GM12891 (cell line): ENCODE measurements at regions not wholly inside any gene's neighbourhood (a gene's known extent, or its start where the extent isn't known, plus 50 kb on each side); places are given as distances from the start of the nearest gene placed in this dataset.

Experiments
- DNase-seq: peaks from one replicate; pipeline ENCODE4 v3.0.0; 2011; ENCODE audit warnings: low spot score; ENCODE audit not compliant: insufficient read length
- FAIRE-seq: peaks from 2 replicates; lab custom pipeline; 2011; peaks lifted over from hg19 to GRCh38; lab: Jason Lieb, UNC
- PAX5 ChIP-seq: IDR thresholded peaks from 2 replicates; pipeline ENCODE4 v1.6.1; 2011; ENCODE audit warnings: low read length, moderate library complexity, mild to moderate bottlenecking; ENCODE audit not compliant: insufficient read depth, severe bottlenecking
- POLR2A ChIP-seq: IDR thresholded peaks from 2 replicates; pipeline ENCODE4 v1.6.1; 2011; ENCODE audit warnings: low read depth, low read length, control low read depth
- POLR2AphosphoS5 ChIP-seq: IDR thresholded peaks from 2 replicates; pipeline ENCODE4 v1.6.1; 2011; ENCODE audit warnings: low read depth, low read length, control low read depth
- POU2F2 ChIP-seq: IDR thresholded peaks from 2 replicates; pipeline ENCODE4 v1.6.1; 2011; ENCODE audit warnings: low read depth, mild to moderate bottlenecking, control low read depth, low read length, moderate library complexity
- SPI1 ChIP-seq: IDR thresholded peaks from 2 replicates; pipeline ENCODE4 v1.6.1; 2011; ENCODE audit warnings: low read depth, low read length, control low read depth
- TAF1 ChIP-seq: IDR thresholded peaks from 2 replicates; pipeline ENCODE4 v1.6.1; 2011; ENCODE audit warnings: low read depth, low read length, control low read depth

DNA sequence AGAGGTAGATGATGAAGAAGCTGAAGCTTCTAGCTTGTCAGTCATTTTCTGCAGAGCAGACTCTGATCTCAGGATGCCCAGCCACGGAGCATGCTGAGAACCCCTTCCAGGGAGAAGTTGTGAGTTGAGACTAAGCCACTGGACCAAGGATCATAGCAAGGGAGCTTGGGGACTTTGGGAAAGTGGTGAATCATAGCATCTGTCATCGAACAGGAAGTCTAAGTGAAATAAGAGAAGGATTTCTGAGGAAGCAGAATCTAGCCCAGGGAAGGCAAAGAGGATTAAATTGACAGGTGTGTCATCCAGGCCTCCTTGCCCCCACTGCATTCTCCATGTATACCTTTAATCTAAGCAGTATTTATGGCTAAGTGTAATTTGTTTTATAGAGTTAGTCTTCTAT lies 71.8 kb upstream of the TMEM108 start:
- FAIRE-seq = no peak

DNA sequence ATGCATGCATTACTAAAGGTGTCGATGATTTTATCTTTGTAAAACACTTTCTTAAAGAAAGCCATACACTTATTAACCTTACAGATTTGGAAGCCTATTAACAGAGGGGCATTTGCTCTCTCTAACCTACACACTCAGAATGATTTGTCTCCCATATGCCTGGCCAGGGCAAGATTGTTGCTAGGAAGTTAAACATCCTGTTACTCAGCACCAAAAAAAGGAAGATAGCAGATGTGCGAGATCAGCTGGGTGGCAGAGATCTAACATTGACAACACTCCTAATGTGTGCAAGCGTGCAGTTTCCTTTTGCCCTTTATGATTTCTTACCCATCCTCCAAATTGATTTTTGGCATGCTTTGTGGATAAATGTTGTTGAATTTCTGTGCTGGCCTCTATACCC lies 73.9 kb upstream of the TMEM108 start:
- DNase-seq = no peak
- FAIRE-seq = no peak
- no peak for TF ChIP-seq TAF1

More for the DNA sequence above, 71.8 kb upstream of the TMEM108 start:
- no peak for TF ChIP-seq SPI1
- TF ChIP-seq POLR2AphosphoS5 = no peak
- no peak for TF ChIP-seq PAX5
- TF ChIP-seq POLR2A = no peak
- TF ChIP-seq TAF1 = no peak
- TF ChIP-seq POU2F2 = no peak
- no peak for DNase-seq

DNA sequence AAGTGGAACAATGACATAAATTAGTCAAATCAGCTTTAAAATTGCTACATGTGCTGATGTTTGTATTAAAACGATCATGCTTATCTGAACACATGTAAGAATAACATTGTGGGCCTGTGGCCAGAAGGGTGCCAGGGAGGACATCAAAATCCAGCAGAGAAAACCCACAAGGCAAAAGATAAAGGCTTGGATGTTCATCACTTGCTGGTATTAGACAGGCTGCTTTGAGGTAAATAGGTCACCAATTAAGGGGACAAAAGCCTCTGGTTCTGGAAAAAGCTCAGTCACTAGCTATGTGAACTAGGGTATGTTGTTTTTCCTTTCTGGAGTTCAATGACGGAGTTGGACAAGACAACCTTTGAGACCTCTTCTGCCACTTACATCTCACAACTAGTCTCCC lies 74.4 kb upstream of the TMEM108 start:
- TF ChIP-seq TAF1 (no peak), POLR2AphosphoS5 (no peak), PAX5 (no peak), SPI1 (no peak), POU2F2 (no peak), POLR2A (no peak)
- DNase-seq = no peak
- no peak for FAIRE-seq

DNA sequence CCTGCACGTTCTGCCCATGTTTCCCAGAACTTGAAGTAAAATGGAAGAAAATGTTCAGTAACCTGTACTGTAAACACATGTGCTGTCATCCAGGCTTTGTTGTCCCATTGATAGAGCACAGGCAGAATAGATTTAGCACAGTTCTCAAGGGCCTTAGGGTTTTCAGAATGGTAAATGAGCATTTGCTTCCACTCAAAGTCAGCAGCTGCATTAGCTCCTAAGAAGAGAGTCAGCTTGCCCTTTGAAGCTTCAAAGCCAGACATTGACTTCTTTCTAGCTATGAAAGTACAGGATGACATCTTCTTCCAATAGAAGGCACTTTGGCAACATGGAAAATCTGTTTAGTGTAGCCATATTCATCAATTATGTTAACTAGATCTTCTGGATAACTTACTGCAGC lies 76.2 kb upstream of the TMEM108 start:
- no peak for DNase-seq
- TF ChIP-seq TAF1 = no peak
- no peak for TF ChIP-seq POLR2A
- no peak for TF ChIP-seq POLR2AphosphoS5
- TF ChIP-seq POU2F2 = no peak
- no peak for TF ChIP-seq SPI1
- TF ChIP-seq PAX5 = no peak

DNA sequence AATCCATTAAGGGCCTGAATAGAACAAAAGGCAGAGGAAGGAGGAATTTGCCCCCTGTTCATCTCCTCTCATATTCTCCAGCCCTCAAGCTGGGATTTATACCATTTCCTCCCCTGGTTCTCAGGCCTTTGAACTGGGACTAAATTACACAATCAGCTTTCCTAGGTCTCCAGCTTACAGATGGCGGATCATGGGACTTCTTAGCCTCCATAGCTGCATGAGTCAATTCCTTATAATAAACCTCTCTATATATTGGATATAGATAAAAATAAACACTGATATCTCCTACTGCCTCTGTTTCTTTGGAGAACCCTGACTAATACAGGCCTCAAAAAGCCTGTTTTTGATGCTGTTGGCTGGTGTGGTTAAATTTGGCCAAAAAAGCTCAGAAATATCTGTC lies 84.5 kb upstream of the TMEM108 start:
- DNase-seq = no peak
- TF ChIP-seq POLR2A (no peak), PAX5 (no peak), TAF1 (no peak), POU2F2 (no peak), POLR2AphosphoS5 (no peak), SPI1 (no peak)
- FAIRE-seq = no peak

More for the DNA sequence above, 76.2 kb upstream of the TMEM108 start:
- no peak for FAIRE-seq

DNA sequence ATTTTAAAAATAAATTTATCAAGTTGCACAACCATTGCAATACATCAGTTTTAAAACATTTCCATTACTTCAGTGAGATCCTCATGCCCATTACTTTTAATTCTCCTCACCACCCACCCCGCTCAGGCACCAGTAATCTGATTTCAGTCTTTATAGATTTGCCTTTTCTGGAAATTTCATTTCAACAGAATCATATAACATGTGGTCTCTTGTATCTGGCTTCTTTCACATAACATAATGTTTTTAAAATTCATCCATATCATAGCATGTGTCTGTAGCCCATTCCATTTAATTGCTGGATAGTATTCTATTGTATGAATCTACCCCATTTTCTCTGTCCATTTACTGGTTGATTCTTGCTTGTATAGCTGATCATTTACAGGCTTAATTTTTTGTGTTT lies 110.3 kb upstream of the TMEM108 start:
- TF ChIP-seq TAF1 (no peak), POLR2A (no peak), SPI1 (no peak)
- DNase-seq (no peak), FAIRE-seq (no peak)

DNA sequence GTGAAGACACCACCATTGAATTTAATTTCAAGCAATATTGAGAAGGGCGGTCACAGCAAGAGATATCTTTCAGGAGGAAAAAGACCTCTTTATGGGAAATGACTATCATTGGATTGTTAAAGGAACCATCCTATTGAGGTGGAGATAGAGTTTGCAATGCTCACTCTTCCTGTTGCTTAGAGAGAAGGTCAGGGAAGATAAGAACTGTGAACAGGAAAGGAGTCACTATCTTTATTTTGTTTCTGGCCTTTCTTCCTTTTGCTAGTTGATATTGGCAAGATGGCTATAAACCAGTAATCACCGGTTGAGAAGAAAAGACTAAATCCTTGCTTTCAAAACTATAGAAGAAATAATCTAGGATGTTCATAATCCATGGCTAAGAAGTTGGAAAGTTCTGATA lies 112.1 kb upstream of the TMEM108 start:
- FAIRE-seq (no peak), DNase-seq (no peak)
- TF ChIP-seq TAF1 (no peak), POLR2AphosphoS5 (no peak), POU2F2 (no peak), SPI1 (no peak), PAX5 (no peak), POLR2A (no peak)

DNA sequence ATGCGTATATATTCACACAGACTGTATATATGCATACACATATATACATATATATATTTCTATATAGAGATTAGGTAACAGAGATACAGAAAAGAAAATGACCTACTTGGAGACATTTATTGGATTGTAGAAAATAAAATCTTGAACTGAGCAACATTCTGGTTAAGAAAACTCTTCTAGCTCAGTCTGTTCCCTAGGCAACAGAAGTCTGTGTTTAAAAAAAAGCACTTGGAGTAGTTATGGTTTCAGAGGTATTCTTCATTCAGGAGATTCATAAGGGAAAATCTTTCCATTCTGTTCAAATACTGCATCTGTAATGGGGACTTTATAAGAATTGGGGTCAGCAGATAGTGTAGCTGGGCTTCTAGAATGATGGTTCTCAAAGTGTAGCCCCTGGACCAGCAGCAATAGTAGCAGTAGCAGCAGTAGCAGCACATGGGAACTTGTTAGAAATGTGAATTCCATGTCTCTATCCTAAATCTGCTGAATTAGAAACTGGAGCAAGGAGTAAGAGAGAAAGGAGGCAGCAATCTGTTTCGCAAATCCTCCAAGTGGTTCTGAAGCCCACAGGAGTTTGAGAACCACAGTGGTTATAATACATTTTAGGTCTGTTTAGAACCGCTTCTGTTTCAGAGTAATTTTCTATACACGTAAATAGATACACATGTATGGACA lies 112.8 kb upstream of the TMEM108 start:
- DNase-seq (no peak), FAIRE-seq (no peak)
- TF ChIP-seq PAX5 = no peak
- no peak for TF ChIP-seq POU2F2
- no peak for TF ChIP-seq SPI1
- TF ChIP-seq POLR2A = no peak
- TF ChIP-seq TAF1 = no peak
- no peak for TF ChIP-seq POLR2AphosphoS5

DNA sequence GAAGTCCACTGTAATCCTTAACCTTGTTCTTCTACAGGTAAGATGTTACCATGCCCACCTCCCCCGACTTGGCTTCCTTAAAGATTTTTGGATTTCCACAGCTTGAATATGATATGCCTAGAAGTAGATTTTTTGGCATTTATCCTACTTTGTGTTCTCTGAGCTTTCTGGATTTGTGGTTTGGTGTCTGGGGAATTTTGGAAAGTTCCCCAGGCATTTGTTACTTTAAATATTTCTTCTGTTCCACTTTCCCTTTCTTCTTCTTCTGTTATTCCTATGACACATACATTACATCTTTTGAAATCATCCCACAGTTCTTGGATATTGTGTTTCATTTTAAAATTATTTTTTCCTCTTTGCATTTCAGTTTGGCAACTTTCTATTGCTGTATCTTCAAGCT lies 122.1 kb upstream of the TMEM108 start:
- TF ChIP-seq PAX5 = no peak
- TF ChIP-seq TAF1 = no peak
- no peak for TF ChIP-seq POLR2AphosphoS5
- no peak for TF ChIP-seq SPI1
- DNase-seq (no peak), FAIRE-seq (no peak)

DNA sequence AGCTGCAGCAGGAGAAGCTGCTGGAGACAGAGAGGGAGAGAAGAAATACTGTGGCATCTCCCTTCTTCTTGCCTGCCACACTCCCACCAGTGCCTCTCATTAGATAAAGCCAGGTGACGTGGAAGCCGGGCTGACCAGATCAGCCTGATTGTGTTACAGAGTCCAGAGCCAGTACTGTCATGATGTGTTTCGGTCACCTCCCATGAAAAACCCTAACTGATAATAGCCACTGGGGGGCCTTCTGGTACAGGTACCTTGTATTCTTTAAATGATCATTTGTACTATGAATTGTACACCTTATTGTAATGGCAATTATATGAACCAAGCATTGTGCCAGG lies 125.8 kb upstream of the TMEM108 start:
- FAIRE-seq (no peak), DNase-seq (no peak)

More for the DNA sequence above, 125.8 kb upstream of the TMEM108 start:
- no peak for TF ChIP-seq PAX5
- no peak for TF ChIP-seq POLR2A
- no peak for TF ChIP-seq SPI1
- no peak for TF ChIP-seq POU2F2
- TF ChIP-seq POLR2AphosphoS5 = no peak
- TF ChIP-seq TAF1 = no peak
